K562 (cell line): ENCODE measurements at regions not wholly inside any gene's neighbourhood (a gene's known extent, or its start where the extent isn't known, plus 50 kb on each side); places are given as distances from the start of the nearest gene placed in this dataset.

Experiments used
- ATAC-seq: fragments of 200-7000 bp; cut with Tn5 transposase; 3 replicates; pipeline ENCODE4 v1.9.1; 2020; ENCODE audit warnings: moderate library complexity
- BruUV-seq: library from RNA; stranded (reverse); fragments of 400-500 nt; replicated peaks from 2 replicates; lab custom pipeline; 2021; lab: Mats Ljungman, UMichigan
- CTCF ChIA-PET: fragments of 300-600 bp; formaldehyde crosslinking; extraction: SDS; loops from one replicate; lab custom pipeline; 2021; ENCODE audit warnings: low intra/inter-chr PET ratio; lab: Yijun Ruan, JAX
- POLR2A ChIA-PET: fragments of 300-600, 350-650 bp; sonication (Branson Sonifier 250); formaldehyde crosslinking; extraction: SDS; loops from one replicate; lab custom pipeline; 2021; ENCODE audit warnings: antibody characterized with exemption, inconsistent platforms; lab: Yijun Ruan, JAX
- DNase-seq, 4 experiments: peaks; one replicate each; pipeline versions ENCODE4 v3.0.0 to v3.0.0-alpha.2; 2011 to 2018; ENCODE audit warnings: low spot score in 3 of 4, mixed read lengths in 3 of 4; ENCODE audit errors: extremely low read depth in 1 of 4
- FAIRE-seq: peaks from 2 replicates; lab custom pipeline; 2011; peaks lifted over from hg19 to GRCh38; lab: Jason Lieb, UNC
- H2AFZ ChIP-seq: 2 replicates; pipeline ENCODE4 v1.6.0; 2011; ENCODE audit warnings: low read depth, low read length, control low read depth, inconsistent platforms
- H3K27ac ChIP-seq: fragments of 200-600 bp; 3 replicates; pipeline ENCODE4 v1.8.0; 2011; ENCODE audit warnings: low read depth, mild to moderate bottlenecking, control low read depth, inconsistent platforms, low read length, moderate library complexity, mixed read lengths; ENCODE audit errors: extremely low read depth
- H3K27me3 ChIP-seq, 2 experiments: fragments of 300-600 bp in 1 of 2; 2 replicates in 1 of 2; 3 replicates in 1 of 2; pipeline versions ENCODE4 v1.6.0 to v1.8.0; 2011; ENCODE audit warnings: inconsistent platforms in 2 of 2, low read length in 2 of 2, mild to moderate bottlenecking in 1 of 2, mixed read lengths in 1 of 2, moderate library complexity in 1 of 2; ENCODE audit not compliant: control insufficient read depth in 2 of 2, insufficient read depth in 2 of 2
- H3K36me3 ChIP-seq: fragments of 300-600 bp; 3 replicates; pipeline ENCODE4 v1.8.0; 2011; ENCODE audit warnings: mild to moderate bottlenecking, low read length, inconsistent platforms; ENCODE audit not compliant: control insufficient read depth, insufficient read depth
- H3K4me1 ChIP-seq, 2 experiments: fragments of 200-600 bp in 1 of 2; replicated peaks in 1 of 2; 2 replicates in 1 of 2; 3 replicates in 1 of 2; pipeline versions ENCODE4 v1.5.1 to v1.8.0; 2011; ENCODE audit warnings: inconsistent platforms in 2 of 2, low read length in 2 of 2, mild to moderate bottlenecking in 1 of 2, mixed read lengths in 1 of 2, moderate library complexity in 1 of 2; ENCODE audit not compliant: control insufficient read depth in 2 of 2, insufficient read depth in 2 of 2
- H3K4me2 ChIP-seq: 2 replicates; pipeline ENCODE4 v1.6.1; 2011; ENCODE audit warnings: low read length, control low read depth, inconsistent platforms, mixed read lengths; ENCODE audit not compliant: insufficient read depth
- H3K4me3 ChIP-seq: fragments of 200-600 bp; sonication (generic), shearing (Covaris generic); 2 replicates; pipeline ENCODE4 v1.5.1; 2016; ENCODE audit warnings: control low read depth, inconsistent platforms
- H3K79me2 ChIP-seq: fragments of 200-600 bp; 3 replicates; pipeline ENCODE4 v1.8.0; 2011; ENCODE audit warnings: low read length, inconsistent platforms; ENCODE audit not compliant: control insufficient read depth, insufficient read depth
- H3K9ac ChIP-seq, 2 experiments: 2 replicates each; pipeline versions ENCODE4 v1.6.0 to v1.6.1; 2011; ENCODE audit warnings: low read depth in 2 of 2, low read length in 2 of 2, control low read depth in 1 of 2, inconsistent platforms in 1 of 2, mild to moderate bottlenecking in 1 of 2, mixed read lengths in 1 of 2; ENCODE audit not compliant: insufficient read depth in 1 of 2
- H3K9me1 ChIP-seq: one replicate; pipeline ENCODE4 v1.6.0; 2011; ENCODE audit warnings: inconsistent platforms, mild to moderate bottlenecking, low read length, moderate library complexity; ENCODE audit not compliant: control insufficient read depth, insufficient read depth
- H3K9me3 ChIP-seq: replicated peaks from 2 replicates; pipeline ENCODE4 v1.5.1; 2011; ENCODE audit warnings: low read depth, low read length, inconsistent platforms; ENCODE audit not compliant: control insufficient read depth, insufficient read depth
- H4K20me1 ChIP-seq: replicated peaks from 2 replicates; pipeline ENCODE4 v1.6.1; 2011; ENCODE audit warnings: low read length, inconsistent platforms, mixed read lengths; ENCODE audit not compliant: control insufficient read depth, insufficient read depth
- BHLHE40 ChIP-seq: IDR thresholded peaks from 2 replicates; pipeline ENCODE4 v1.6.1; 2011; ENCODE audit warnings: low read length, improper control_type of control experiment
- DPF2 ChIP-seq: fragments of 450-650 bp; IDR thresholded peaks from 2 replicates; pipeline ENCODE4 v1.6.1; 2016
- MECOM ChIP-seq: fragments of 250-450 bp; sonication (Bioruptor Pico); IDR thresholded peaks from 2 replicates; pipeline ENCODE4 v1.8.0; 2022; ENCODE audit warnings: inconsistent platforms
- MEF2A ChIP-seq: IDR thresholded peaks from 2 replicates; pipeline ENCODE4 v1.6.1; 2011; ENCODE audit warnings: low read depth, mild to moderate bottlenecking, low read length, moderate library complexity; ENCODE audit not compliant: control insufficient read depth
- PHF20 ChIP-seq: fragments of 450-650 bp; IDR thresholded peaks from 2 replicates; pipeline ENCODE4 v1.6.1; 2018; ENCODE audit not compliant: partially characterized antibody
- RHOXF2B ChIP-seq: fragments of 250-450 bp; sonication (Bioruptor Pico); conservative IDR thresholded peaks from 2 replicates; pipeline ENCODE4 v1.5.1; 2021
- ZFP91 ChIP-seq: sonication (generic); formaldehyde crosslinking; IDR thresholded peaks from 2 replicates; pipeline ENCODE4 v1.8.0; 2022; ENCODE audit warnings: mild to moderate bottlenecking, missing genetic modification reagents
- ZNF316 ChIP-seq: fragments of 450-650 bp; IDR thresholded peaks from 2 replicates; pipeline ENCODE4 v1.6.1; 2016
- ZNF77 ChIP-seq: fragments of 250-450 bp; sonication (Bioruptor Pico); IDR thresholded peaks from 2 replicates; pipeline ENCODE4 v1.5.0; 2020
- ZNF778 ChIP-seq: fragments of 450-650 bp; formaldehyde crosslinking; IDR thresholded peaks from 2 replicates; pipeline ENCODE4 v1.4.0; 2020; ENCODE audit warnings: mild to moderate bottlenecking, moderate library complexity
- WGBS: fragments of 100-300 bp; shearing (Covaris generic); methylation state at CpG from one replicate; pipeline ENCODE4 v1.1.6; 2016; ENCODE audit warnings: low coverage, mixed read lengths; ENCODE audit not compliant: insufficient coverage; ENCODE audit errors: missing lambda C conversion rate; 5-methylcytosine and 5-hydroxymethylcytosine counted together
- in situ Hi-C: fragments of 300-500 bp; cut with MboI; formaldehyde crosslinking; loops from 4 replicates; pipeline ENCODE4 v1.15.0; 2018; ENCODE audit warnings: inconsistent platforms, mixed read lengths
- intact Hi-C: fragments of 100-400 bp; cut with micrococcal nuclease; formaldehyde crosslinking; loops from 2 replicates; pipeline ENCODE4 v1.14.2; 2022

- in situ Hi-C loops, result no loop called here
Measured at GRCh38 chr19:28020619-28021258, 1192.2 kb downstream of the UQCRFS1 start.

More at GRCh38 chr19:28020619-28021258, 1192.2 kb downstream of the UQCRFS1 start:
- DNase-seq (no peak), ATAC-seq (no peak)
- Histone ChIP-seq H3K9me3 (no peaks in the 10 kb centered on the region), H4K20me1 (no peaks in the 10 kb centered on the region), H3K79me2 (no peaks in the 10 kb centered on the region), H3K9me1 (no peaks in the 10 kb centered on the region), H3K4me3 (no peak overlapping the region), H3K27ac (no peak overlapping the region)
- WGBS, result 0% methylated on average over 6 of the region's 7 CpGs
- intact Hi-C loops, result no loop called here
- POLR2A ChIA-PET, result interaction anchor here (1.4 kb wide), 1 partner anchor 14 kb away, joined by 5 read pairs; no protein-coding TSS in a partner anchor
- no peak for TF ChIP-seq ZNF778
- no peak for TF ChIP-seq BHLHE40
- TF ChIP-seq ZNF77, result no peak
- TF ChIP-seq PHF20, result no peak
- no peak for TF ChIP-seq DPF2
- TF ChIP-seq MECOM (CRISPR knock-in tag), result no peak
- no peak for TF ChIP-seq MEF2A
- no peak for TF ChIP-seq ZNF316
- TF ChIP-seq RHOXF2B (CRISPR knock-in tag), result no peak
- no peak for TF ChIP-seq ZFP91 (CRISPR knock-in tag)
- TF ChIP-seq, all 486 proteins: peak for 0
- H3K36me3 ChIP-seq, result no peaks in the 10 kb centered on the region
- H3K9ac ChIP-seq, result no peak overlapping the region
- CTCF ChIA-PET, result no interaction called here
- BruUV-seq, result no TSS peak
- no peak overlapping the region for H2AFZ ChIP-seq
- H3K4me2 ChIP-seq, result no peak overlapping the region
- no peaks in the 10 kb centered on the region for H3K27me3 ChIP-seq
- H3K4me1 ChIP-seq, result no peaks in the 10 kb centered on the region
- FAIRE-seq, result no peak
